A549 (cell line): ENCODE measurements at regions not wholly inside any gene's neighbourhood (a gene's known extent, or its start where the extent isn't known, plus 50 kb on each side); places are given as distances from the start of the nearest gene placed in this dataset.

Experiments used
- ATAC-seq, 2 experiments: fragments of 200-7000 bp in 1 of 2; fragments of >200 bp in 1 of 2; cut with Nextera tagmentation in 1 of 2; cut with Tn5 transposase in 1 of 2; 3 replicates each; pipeline versions ENCODE4 v1.8.0 to v1.9.1; 2018 to 2020; ENCODE audit warnings: mild to moderate bottlenecking in 1 of 2, moderate library complexity in 1 of 2
- CTCF ChIA-PET: fragments of 300-600 bp; sonication (Branson Sonifier 250); formaldehyde crosslinking; extraction: SDS; loops from one replicate; lab custom pipeline; 2021; ENCODE audit warnings: antibody characterized with exemption, inconsistent platforms; lab: Yijun Ruan, JAX
- POLR2A ChIA-PET: fragments of 350-600 bp; formaldehyde crosslinking; extraction: SDS; loops from one replicate; lab custom pipeline; 2021; ENCODE audit warnings: antibody characterized with exemption, inconsistent platforms; lab: Yijun Ruan, JAX
- DNase-seq, 2 experiments: peaks; one replicate each; pipeline versions ENCODE4 v3.0.0 to v3.0.0-alpha.2; 2011 to 2016; ENCODE audit warnings: low read depth in 1 of 2, low spot score in 1 of 2
- FAIRE-seq: peaks from 2 replicates; lab custom pipeline; 2011; peaks lifted over from hg19 to GRCh38; lab: Jason Lieb, UNC
- H3K27ac ChIP-seq, 2 experiments: fragments of >200 bp; sonication (Bioruptor Twin); formaldehyde crosslinking; 3 replicates each; pipeline ENCODE4 v1.5.1; 2016 to 2017
- H3K4me1 ChIP-seq: fragments of >200 bp; sonication (Bioruptor Twin); formaldehyde crosslinking; 3 replicates; pipeline ENCODE4 v1.6.1; 2016
- H3K4me2 ChIP-seq: fragments of >200 bp; sonication (Bioruptor Twin); formaldehyde crosslinking; 3 replicates; pipeline ENCODE4 v1.6.1; 2016
- H3K4me3 ChIP-seq: fragments of >200 bp; sonication (Bioruptor Twin); formaldehyde crosslinking; 3 replicates; pipeline ENCODE4 v1.5.1; 2016
- H3K9me3 ChIP-seq: fragments of >200 bp; sonication (Bioruptor Twin); formaldehyde crosslinking; 3 replicates; pipeline ENCODE4 v1.6.1; 2016
- CBX2 ChIP-seq: fragments of 200-600 bp; sonication (generic); IDR thresholded peaks from 2 replicates; pipeline ENCODE4 v1.6.1; 2016; ENCODE audit warnings: low read depth, mild to moderate bottlenecking, borderline replicate concordance
- CEBPB ChIP-seq, 2 experiments: fragments of >200 bp in 1 of 2; sonication (Bioruptor Twin) in 1 of 2; formaldehyde crosslinking in 1 of 2; IDR thresholded peaks; 2 replicates each; pipeline ENCODE4 v1.6.1; 2012 to 2016
- CTCF ChIP-seq: fragments of >200 bp; sonication (Bioruptor Twin); formaldehyde crosslinking; IDR thresholded peaks from 3 replicates; pipeline ENCODE4 v1.5.1; 2016
- EHF ChIP-seq: fragments of 250-450 bp; sonication (Bioruptor Pico); IDR thresholded peaks from 2 replicates; pipeline ENCODE4 v1.5.0; 2020; ENCODE audit warnings: mild to moderate bottlenecking
- ELK1 ChIP-seq: fragments of 150-350 bp; IDR thresholded peaks from 2 replicates; pipeline ENCODE4 v1.6.1; 2014; ENCODE audit warnings: low read depth, mild to moderate bottlenecking, low read length
- ESRRA ChIP-seq: fragments of 150-350 bp; IDR thresholded peaks from 2 replicates; pipeline ENCODE4 v1.6.1; 2014; ENCODE audit warnings: mild to moderate bottlenecking, low read length, borderline replicate concordance
- GATA3 ChIP-seq: IDR thresholded peaks from 2 replicates; pipeline ENCODE4 v1.6.1; 2012; ENCODE audit warnings: borderline replicate concordance
- HOXB13 ChIP-seq: fragments of 250-450 bp; sonication (Bioruptor Pico); IDR thresholded peaks from 2 replicates; pipeline ENCODE4 v1.5.0; 2020; ENCODE audit warnings: low read depth, mild to moderate bottlenecking, moderate library complexity
- JUN ChIP-seq, 2 experiments: fragments of >200 bp; sonication (Bioruptor Twin); formaldehyde crosslinking; IDR thresholded peaks; 2 replicates in 1 of 2; 3 replicates in 1 of 2; pipeline ENCODE4 v1.6.1; 2016 to 2017
- JUNB ChIP-seq: fragments of >200 bp; sonication (Bioruptor Twin); formaldehyde crosslinking; IDR thresholded peaks from 2 replicates; pipeline ENCODE4 v1.6.1; 2016
- MAFK ChIP-seq: fragments of 450-650 bp; IDR thresholded peaks from 2 replicates; pipeline ENCODE4 v1.6.1; 2014; ENCODE audit not compliant: partially characterized antibody
- MAZ ChIP-seq: fragments of 150-350 bp; IDR thresholded peaks from 2 replicates; pipeline ENCODE4 v1.6.1; 2014; ENCODE audit warnings: antibody characterized with exemption, low read depth, low read length, borderline replicate concordance
- NPAS2 ChIP-seq: fragments of 250-450 bp; sonication (Bioruptor Pico); IDR thresholded peaks from 2 replicates; pipeline ENCODE4 v1.8.0; 2022; ENCODE audit warnings: mild to moderate bottlenecking, moderate library complexity, borderline replicate concordance
- RCOR1 ChIP-seq: fragments of 150-350 bp; IDR thresholded peaks from 2 replicates; pipeline ENCODE4 v1.6.1; 2014; ENCODE audit warnings: antibody characterized with exemption, low read length, low read depth
- RFX5 ChIP-seq: fragments of 450-650 bp; IDR thresholded peaks from 2 replicates; pipeline ENCODE4 v1.7.1; 2014; ENCODE audit warnings: antibody characterized with exemption, mild to moderate bottlenecking, moderate library complexity
- SREBF2 ChIP-seq: fragments of 450-650 bp; IDR thresholded peaks from 2 replicates; pipeline ENCODE4 v1.6.1; 2014; ENCODE audit warnings: mild to moderate bottlenecking, moderate library complexity
- ZSCAN20 ChIP-seq: fragments of 250-450 bp; sonication (Bioruptor Pico); IDR thresholded peaks from 2 replicates; pipeline ENCODE4 v1.8.0; 2022; ENCODE audit warnings: mild to moderate bottlenecking, moderate library complexity
- WGBS: methylation state at CpG from one replicate; pipeline ENCODE4 v1.1.6; 2017; ENCODE audit errors: missing lambda C conversion rate; 5-methylcytosine and 5-hydroxymethylcytosine counted together
- TF ChIP-seq, protein P1 (sequence below): IDR thresholded peaks from 2 replicates; pipeline ENCODE4 v1.6.1; 2012
- TF ChIP-seq, protein P2 (sequence below): fragments of >200 bp; sonication (Bioruptor Twin); formaldehyde crosslinking; IDR thresholded peaks from 2 replicates; pipeline ENCODE4 v1.6.1; 2016
- TF ChIP-seq, protein P3 (sequence below): fragments of >200 bp; sonication (Bioruptor Twin); formaldehyde crosslinking; IDR thresholded peaks from 3 replicates; pipeline ENCODE4 v1.6.1; 2016

DNA sequence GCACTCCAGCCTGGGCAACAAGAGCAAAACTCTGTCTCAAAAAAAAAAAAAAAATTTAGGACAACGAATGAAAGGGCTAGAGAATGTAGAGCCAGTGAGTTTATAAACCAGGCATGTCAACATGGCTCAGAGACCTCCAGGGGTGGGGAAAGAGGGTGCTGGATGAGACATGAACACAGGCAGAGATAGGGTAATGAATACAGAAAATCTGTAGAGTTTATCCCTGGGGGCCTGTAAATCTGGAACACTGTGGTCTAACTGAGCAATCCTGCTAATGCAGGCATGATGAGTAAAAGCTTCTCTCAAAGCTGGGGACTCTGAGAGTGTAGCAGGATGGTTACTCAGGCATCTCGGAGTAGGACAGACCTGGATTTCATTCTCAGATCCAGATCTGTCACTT, 59.2 kb upstream of the IGFBP2 start (continued):
- TF ChIP-seq ZSCAN20 (CRISPR knock-in tag) = no peak
- TF ChIP-seq CBX2 = no peak
- no peak for TF ChIP-seq CEBPB (IDR thresholded peaks at IDR 0.05)
- TF ChIP-seq CTCF = no peak
- no peak for TF ChIP-seq EHF (CRISPR knock-in tag)

GRCh38 chr2:216574586-216574985, 58.6 kb upstream of the IGFBP2 start:
- WGBS = 77% methylated on average over 3 of the region's 3 CpGs
- Histone ChIP-seq H3K4me3 (no peak overlapping the region), H3K4me2 (no peak overlapping the region)
- FAIRE-seq = no peak
- DNase-seq = no peak
- ChIA-PET POLR2A (no interaction called here), CTCF (interaction anchor here (0.7 to 2.1 kb wide), 2 partner anchors 13 to 91 kb away, joined by 3 to 5 read pairs; no protein-coding TSS in a partner anchor)
- no peak for ATAC-seq
- TF ChIP-seq NPAS2 (no peak), ELK1 (no peak), SREBF2 (no peak), ESRRA (no peak), GATA3 (no peak), RFX5 (no peak), HOXB13 (CRISPR knock-in tag) (no peak), CTCF (no peak), EHF (CRISPR knock-in tag) (no peak), MAZ (no peak), RCOR1 (no peak), JUNB (no peak), MAFK (no peak), JUN (IDR thresholded peaks at IDR 0.05) (no peak)
- TF ChIP-seq, protein P1, sequence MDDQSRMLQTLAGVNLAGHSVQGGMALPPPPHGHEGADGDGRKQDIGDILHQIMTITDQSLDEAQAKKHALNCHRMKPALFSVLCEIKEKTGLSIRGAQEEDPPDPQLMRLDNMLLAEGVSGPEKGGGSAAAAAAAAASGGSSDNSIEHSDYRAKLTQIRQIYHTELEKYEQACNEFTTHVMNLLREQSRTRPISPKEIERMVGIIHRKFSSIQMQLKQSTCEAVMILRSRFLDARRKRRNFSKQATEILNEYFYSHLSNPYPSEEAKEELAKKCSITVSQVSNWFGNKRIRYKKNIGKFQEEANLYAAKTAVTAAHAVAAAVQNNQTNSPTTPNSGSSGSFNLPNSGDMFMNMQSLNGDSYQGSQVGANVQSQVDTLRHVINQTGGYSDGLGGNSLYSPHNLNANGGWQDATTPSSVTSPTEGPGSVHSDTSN = no peak
- TF ChIP-seq, protein P2, sequence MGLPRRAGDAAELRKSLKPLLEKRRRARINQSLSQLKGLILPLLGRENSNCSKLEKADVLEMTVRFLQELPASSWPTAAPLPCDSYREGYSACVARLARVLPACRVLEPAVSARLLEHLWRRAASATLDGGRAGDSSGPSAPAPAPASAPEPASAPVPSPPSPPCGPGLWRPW = no peak
- TF ChIP-seq, protein P3, sequence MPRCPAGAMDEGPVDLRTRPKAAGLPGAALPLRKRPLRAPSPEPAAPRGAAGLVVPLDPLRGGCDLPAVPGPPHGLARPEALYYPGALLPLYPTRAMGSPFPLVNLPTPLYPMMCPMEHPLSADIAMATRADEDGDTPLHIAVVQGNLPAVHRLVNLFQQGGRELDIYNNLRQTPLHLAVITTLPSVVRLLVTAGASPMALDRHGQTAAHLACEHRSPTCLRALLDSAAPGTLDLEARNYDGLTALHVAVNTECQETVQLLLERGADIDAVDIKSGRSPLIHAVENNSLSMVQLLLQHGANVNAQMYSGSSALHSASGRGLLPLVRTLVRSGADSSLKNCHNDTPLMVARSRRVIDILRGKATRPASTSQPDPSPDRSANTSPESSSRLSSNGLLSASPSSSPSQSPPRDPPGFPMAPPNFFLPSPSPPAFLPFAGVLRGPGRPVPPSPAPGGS = no peak
- TF ChIP-seq, all 56 proteins: peak for 0
- Histone ChIP-seq H3K27ac (no peak overlapping the region), H3K4me1 (0 out of 3 replicates have a peak, but pooled peaks cover 3% of the 10 kb centered on the region), H3K9me3 (peaks cover 9% of the 10 kb centered on the region)
